HAP-1 (cell line): ENCODE measurements at regions not wholly inside any gene's neighbourhood (a gene's known extent, or its start where the extent isn't known, plus 50 kb on each side); places are given as distances from the start of the nearest gene placed in this dataset.

Experiments
- DNase-seq, 2 experiments: peaks; one replicate each; pipeline ENCODE4 v3.0.0-alpha.2; 2016 to 2020; ENCODE audit warnings: low spot score in 2 of 2
- H3K27me3 ChIP-seq: fragments of 250-450 bp; sonication (Bioruptor Pico); 2 replicates; pipeline ENCODE4 v1.5.1; 2020; ENCODE audit warnings: low read depth, mild to moderate bottlenecking, moderate library complexity
- H3K36me3 ChIP-seq: fragments of 250-450 bp; sonication (Bioruptor Pico); replicated peaks from 2 replicates; pipeline ENCODE4 v1.5.1; 2020; ENCODE audit warnings: mild to moderate bottlenecking
- H3K4me1 ChIP-seq: fragments of 250-450 bp; sonication (Bioruptor Pico); 2 replicates; pipeline ENCODE4 v1.5.1; 2020; ENCODE audit warnings: mild to moderate bottlenecking
- H3K4me3 ChIP-seq: fragments of 250-450 bp; sonication (Bioruptor Pico); 2 replicates; pipeline ENCODE4 v1.5.1; 2020; ENCODE audit warnings: mild to moderate bottlenecking, moderate library complexity
- H3K9me3 ChIP-seq: fragments of 250-450 bp; sonication (Bioruptor Pico); 2 replicates; pipeline ENCODE4 v1.5.1; 2020; ENCODE audit warnings: mild to moderate bottlenecking, moderate library complexity
- in situ Hi-C: fragments of 300-500 bp; cut with MboI; formaldehyde crosslinking; loops from 3 replicates; pipeline ENCODE4 v1.14.3; 2020; ENCODE audit warnings: low sequenced_read_pairs, inconsistent platforms, mixed read lengths

GRCh38 chr12:94798113-94798512 is 147.8 kb upstream of the TMCC3 start:
- no peak overlapping the region for H3K4me3 ChIP-seq
- no peaks in the 10 kb centered on the region for H3K36me3 ChIP-seq
- H3K27me3 ChIP-seq = no peaks in the 10 kb centered on the region
- no peaks in the 10 kb centered on the region for H3K9me3 ChIP-seq
- H3K4me1 ChIP-seq = peaks cover 17% of the 10 kb centered on the region
- in situ Hi-C loops = loop anchor here (25.0 kb wide), 1 partner anchor 164 kb away; no protein-coding TSS in a partner anchor
- DNase-seq = no peak

GRCh38 chr12:94795520-94795919 is 145.2 kb upstream of the TMCC3 start:
- in situ Hi-C loops = loop anchor here (25.0 kb wide), 1 partner anchor 167 kb away; no protein-coding TSS in a partner anchor
- H3K9me3 ChIP-seq = no peaks in the 10 kb centered on the region
- DNase-seq = peak in 1 of 2 experiments; percentile 40
- H3K4me3 ChIP-seq = no peak overlapping the region
- H3K36me3 ChIP-seq = no peaks in the 10 kb centered on the region
- H3K27me3 ChIP-seq = no peaks in the 10 kb centered on the region
- H3K4me1 ChIP-seq = peaks cover 38% of the 10 kb centered on the region

DNA sequence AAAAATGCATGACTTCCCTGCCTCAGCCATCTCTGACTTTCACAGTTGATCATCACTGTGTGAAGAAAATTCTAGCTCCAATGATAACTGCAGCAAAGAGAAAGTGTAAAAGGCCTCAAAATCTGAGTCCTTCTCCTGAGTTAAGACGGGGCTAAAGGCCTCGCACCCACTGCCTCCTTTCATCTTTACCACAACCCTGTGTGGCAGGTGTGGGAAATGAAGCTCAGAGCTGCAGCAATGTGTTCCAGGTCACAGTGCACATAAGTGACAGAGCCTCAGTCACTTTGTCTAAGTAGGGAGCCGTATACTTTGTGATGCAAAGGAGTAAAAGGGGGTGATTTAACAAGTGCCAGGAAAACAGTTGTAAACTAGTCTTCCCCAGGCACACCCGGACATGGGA is 144.7 kb upstream of the TMCC3 start:
- Histone ChIP-seq H3K4me1 (peaks cover 42% of the 10 kb centered on the region), H3K36me3 (no peaks in the 10 kb centered on the region), H3K9me3 (no peaks in the 10 kb centered on the region), H3K4me3 (no peak overlapping the region), H3K27me3 (no peaks in the 10 kb centered on the region)
- in situ Hi-C loops = loop anchor here (25.0 kb wide), 1 partner anchor 167 kb away; no protein-coding TSS in a partner anchor
- DNase-seq = no peak

DNA sequence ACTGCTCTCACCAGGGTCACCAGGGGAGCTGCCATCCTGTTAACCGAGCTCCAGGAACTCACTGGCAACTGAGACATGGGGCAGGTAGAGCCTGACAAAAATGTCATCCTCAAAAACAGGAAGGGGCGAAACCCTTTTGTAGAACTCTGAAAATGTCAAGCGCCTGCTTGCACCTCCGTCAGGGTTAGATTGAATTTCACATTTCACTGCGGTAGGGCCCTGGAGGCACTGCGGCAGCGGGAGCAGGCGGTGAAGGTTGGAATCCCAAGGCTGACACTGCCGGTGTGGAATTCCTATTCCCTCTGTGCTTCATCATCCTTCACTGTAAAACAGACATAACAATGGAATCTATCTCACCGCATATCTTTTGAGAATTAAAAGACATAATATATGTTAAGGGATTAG is 142.8 kb upstream of the TMCC3 start:
- Histone ChIP-seq H3K36me3 (no peaks in the 10 kb centered on the region), H3K27me3 (no peaks in the 10 kb centered on the region), H3K4me1 (peaks cover 45% of the 10 kb centered on the region), H3K9me3 (no peaks in the 10 kb centered on the region), H3K4me3 (no peak overlapping the region)
- DNase-seq = peak; percentile 68 to 78
- in situ Hi-C loops = loop anchor here (25.0 kb wide), 1 partner anchor 169 kb away; no protein-coding TSS in a partner anchor

GRCh38 chr12:94792693-94793092 is 142.3 kb upstream of the TMCC3 start:
- Histone ChIP-seq H3K27me3 (no peaks in the 10 kb centered on the region), H3K36me3 (no peaks in the 10 kb centered on the region), H3K9me3 (no peaks in the 10 kb centered on the region), H3K4me1 (peaks cover 45% of the 10 kb centered on the region), H3K4me3 (no peak overlapping the region)
- peak in 1 of 2 experiments; percentile 43 for DNase-seq
- in situ Hi-C loops = loop anchor here (25.0 kb wide), 1 partner anchor 170 kb away; no protein-coding TSS in a partner anchor

GRCh38 chr12:94791933-94792332 is 141.6 kb upstream of the TMCC3 start:
- no peak overlapping the region for H3K4me3 ChIP-seq
- in situ Hi-C loops = loop anchor here (25.0 kb wide), 1 partner anchor 170 kb away; no protein-coding TSS in a partner anchor

GRCh38 chr12:94790825-94791224 is 140.5 kb upstream of the TMCC3 start:
- no peaks in the 10 kb centered on the region for H3K27me3 ChIP-seq
- no peaks in the 10 kb centered on the region for H3K9me3 ChIP-seq
- no peak overlapping the region for H3K4me3 ChIP-seq
- in situ Hi-C loops = loop anchor here (25.0 kb wide), 1 partner anchor 171 kb away; no protein-coding TSS in a partner anchor
- peaks cover 45% of the 10 kb centered on the region for H3K4me1 ChIP-seq
- no peaks in the 10 kb centered on the region for H3K36me3 ChIP-seq
- peak; percentile 52 to 62 for DNase-seq

More at GRCh38 chr12:94791933-94792332, 141.6 kb upstream of the TMCC3 start:
- no peak for DNase-seq
- peaks cover 45% of the 10 kb centered on the region for H3K4me1 ChIP-seq
- no peaks in the 10 kb centered on the region for H3K36me3 ChIP-seq
- no peaks in the 10 kb centered on the region for H3K27me3 ChIP-seq
- H3K9me3 ChIP-seq = no peaks in the 10 kb centered on the region

GRCh38 chr12:94790370-94790769 is 140.0 kb upstream of the TMCC3 start:
- H3K36me3 ChIP-seq = no peaks in the 10 kb centered on the region
- DNase-seq = no peak
- in situ Hi-C loops = loop anchor here (25.0 kb wide), 1 partner anchor 172 kb away; no protein-coding TSS in a partner anchor
- no peaks in the 10 kb centered on the region for H3K9me3 ChIP-seq
- H3K27me3 ChIP-seq = no peaks in the 10 kb centered on the region
- H3K4me1 ChIP-seq = peaks cover 41% of the 10 kb centered on the region
- H3K4me3 ChIP-seq = no peak overlapping the region

DNA sequence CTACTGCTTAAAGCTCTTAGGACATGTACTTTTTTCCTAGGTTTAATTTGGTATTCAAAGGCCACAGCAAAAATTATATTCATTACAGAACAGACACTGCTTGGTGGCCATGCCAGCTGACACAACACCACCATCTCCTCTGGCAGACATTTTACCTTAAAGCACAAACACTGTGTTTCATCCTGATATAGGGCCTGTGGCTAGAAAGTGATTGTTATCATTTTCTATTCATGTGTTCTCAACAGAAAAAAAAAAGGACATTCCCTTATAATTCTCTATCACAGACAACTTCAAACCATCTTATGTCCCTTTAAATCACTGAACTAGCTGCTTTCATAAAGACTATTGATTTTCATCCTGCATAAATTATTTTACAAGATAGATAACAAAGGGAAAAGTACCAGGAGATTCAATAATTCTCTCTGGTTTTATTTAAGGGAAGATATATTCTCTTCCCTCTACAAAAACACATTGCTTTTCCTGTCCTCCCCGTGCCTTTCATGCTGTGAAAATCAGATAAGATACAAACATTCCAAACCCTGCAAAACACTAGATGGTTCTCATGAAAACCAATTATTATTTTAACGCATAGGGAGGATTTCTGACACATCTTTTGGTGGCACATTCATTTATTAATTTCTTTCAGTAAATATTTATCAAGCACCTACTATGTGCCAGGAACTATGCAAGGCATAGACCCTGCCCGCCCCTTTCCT is 139.3 kb upstream of the TMCC3 start:
- Histone ChIP-seq H3K36me3 (no peaks in the 10 kb centered on the region), H3K4me1 (peaks cover 37% of the 10 kb centered on the region), H3K27me3 (no peaks in the 10 kb centered on the region), H3K9me3 (no peaks in the 10 kb centered on the region), H3K4me3 (no peak overlapping the region)
- in situ Hi-C loops = loop anchor here (25.0 kb wide), 1 partner anchor 173 kb away; no protein-coding TSS in a partner anchor
- no peak for DNase-seq

DNA sequence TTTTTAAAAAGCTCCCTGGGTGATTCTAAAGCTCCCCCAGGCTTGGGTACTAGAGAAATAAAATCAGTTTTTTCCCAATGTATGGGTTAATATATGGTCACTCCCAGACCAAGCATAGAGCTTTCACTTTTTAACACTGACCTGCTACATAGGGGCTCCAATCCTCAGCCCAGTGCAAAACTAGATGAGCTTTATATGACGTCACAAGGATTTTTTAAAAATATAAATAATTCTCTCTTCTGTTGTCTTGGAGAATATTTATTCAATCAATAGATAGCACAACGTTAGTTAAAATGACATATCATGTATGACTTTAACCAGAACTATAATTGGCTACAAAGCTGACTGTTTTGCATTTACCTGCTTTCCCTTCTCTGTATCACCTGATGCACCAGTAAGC is 137.9 kb upstream of the TMCC3 start:
- no peaks in the 10 kb centered on the region for H3K27me3 ChIP-seq
- H3K36me3 ChIP-seq = no peaks in the 10 kb centered on the region
- H3K9me3 ChIP-seq = no peaks in the 10 kb centered on the region
- H3K4me3 ChIP-seq = no peak overlapping the region
- in situ Hi-C loops = loop anchor here (25.0 kb wide), 1 partner anchor 174 kb away; no protein-coding TSS in a partner anchor
- peaks cover 44% of the 10 kb centered on the region for H3K4me1 ChIP-seq
- no peak for DNase-seq

DNA sequence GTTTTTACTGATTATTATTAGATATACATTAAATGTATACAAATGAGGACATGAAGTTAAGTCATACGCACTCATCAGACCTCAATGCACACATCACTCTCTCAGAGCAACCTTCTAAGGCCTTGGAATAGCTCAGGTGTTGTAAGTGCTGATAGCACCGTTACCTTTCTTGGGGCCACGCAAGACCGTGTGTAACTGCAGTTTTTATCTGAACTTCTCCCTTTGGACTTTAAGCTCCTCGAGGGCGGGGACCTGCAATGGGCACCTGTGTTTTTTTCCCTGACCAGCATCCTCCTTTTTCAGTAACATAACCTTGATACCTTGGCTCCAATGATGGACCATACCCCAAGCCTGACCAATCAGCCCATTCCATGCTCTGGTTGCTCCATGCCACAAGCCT is 136.5 kb upstream of the TMCC3 start:
- no peak for DNase-seq
- Histone ChIP-seq H3K36me3 (no peaks in the 10 kb centered on the region), H3K9me3 (no peaks in the 10 kb centered on the region), H3K27me3 (no peaks in the 10 kb centered on the region), H3K4me3 (no peak overlapping the region), H3K4me1 (peaks cover 35% of the 10 kb centered on the region)
- in situ Hi-C loops = loop anchor here (25.0 kb wide), 1 partner anchor 175 kb away; no protein-coding TSS in a partner anchor

- no peaks in the 10 kb centered on the region for H3K27me3 ChIP-seq
- peaks cover 18% of the 10 kb centered on the region for H3K4me1 ChIP-seq
- DNase-seq = peak in 1 of 2 experiments; percentile 81
- in situ Hi-C loops = loop anchor here (25.0 kb wide), 1 partner anchor 178 kb away; no protein-coding TSS in a partner anchor
- H3K36me3 ChIP-seq = no peaks in the 10 kb centered on the region
- H3K4me3 ChIP-seq = no peak overlapping the region
- no peaks in the 10 kb centered on the region for H3K9me3 ChIP-seq
Measured at GRCh38 chr12:94783862-94784261, 133.5 kb upstream of the TMCC3 start.

- Histone ChIP-seq H3K9me3 (no peaks in the 10 kb centered on the region), H3K36me3 (no peaks in the 10 kb centered on the region), H3K4me3 (no peak overlapping the region), H3K4me1 (peaks cover 20% of the 10 kb centered on the region), H3K27me3 (no peaks in the 10 kb centered on the region)
- in situ Hi-C loops = loop anchor here (25.0 kb wide), 1 partner anchor 179 kb away; no protein-coding TSS in a partner anchor
- no peak for DNase-seq
Measured at GRCh38 chr12:94783343-94783742, 133.0 kb upstream of the TMCC3 start.

- no peak overlapping the region for H3K4me3 ChIP-seq
- in situ Hi-C loops = loop anchor here (25.0 kb wide), 1 partner anchor 180 kb away; no protein-coding TSS in a partner anchor
- H3K9me3 ChIP-seq = no peaks in the 10 kb centered on the region
- DNase-seq = no peak
- H3K4me1 ChIP-seq = peaks cover 33% of the 10 kb centered on the region
- no peaks in the 10 kb centered on the region for H3K27me3 ChIP-seq
- H3K36me3 ChIP-seq = no peaks in the 10 kb centered on the region
Measured at GRCh38 chr12:94781835-94782234, 131.5 kb upstream of the TMCC3 start.
